AML-193 (cell line): ENCODE measurements at regions not wholly inside any gene's neighbourhood (a gene's known extent, or its start where the extent isn't known, plus 50 kb on each side); places are given as distances from the start of the nearest gene placed in this dataset.

Experiments used
- DNase-seq, 2 experiments: peaks; one replicate each; lab custom pipeline; 2025; lab: John Stamatoyannopoulos, UW

GRCh38 chr2:196224756-196225155 lies 53.4 kb upstream of the STK17B start:
- no peak for DNase-seq

- DNase-seq = no peak
These were observed 53.8 kb upstream of the STK17B start for GRCh38 chr2:196225213-196225612.

DNA sequence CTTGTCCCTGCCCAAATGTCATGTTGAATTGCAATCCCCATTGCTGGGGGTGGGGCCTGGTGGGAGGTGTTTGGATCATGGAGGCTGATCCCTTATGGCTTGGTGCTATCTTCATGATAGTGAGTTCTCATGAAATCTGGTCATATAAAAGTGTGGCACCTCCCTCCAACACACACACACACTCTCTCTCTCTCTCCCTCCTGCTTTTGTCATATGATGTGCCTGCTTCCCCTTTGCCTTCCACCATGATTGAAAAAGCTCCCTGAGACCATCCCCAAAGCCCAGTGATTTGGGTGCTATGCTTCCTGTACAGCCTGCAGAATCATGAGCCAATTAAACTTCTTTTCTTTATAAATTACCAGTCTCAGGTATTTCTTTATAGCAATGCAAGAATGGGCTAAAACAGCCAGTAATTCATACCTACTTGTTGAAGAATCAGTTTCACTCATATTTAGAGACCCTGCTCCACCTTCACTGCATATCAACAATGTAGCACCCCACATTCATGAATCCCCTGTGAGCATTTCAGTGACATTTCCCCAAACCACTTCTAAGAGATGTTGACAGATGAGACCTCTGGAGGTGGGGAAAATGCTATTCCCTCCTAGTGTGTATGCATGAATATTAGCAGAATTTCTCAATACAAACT lies 54.8 kb upstream of the STK17B start:
- DNase-seq = no peak

DNA sequence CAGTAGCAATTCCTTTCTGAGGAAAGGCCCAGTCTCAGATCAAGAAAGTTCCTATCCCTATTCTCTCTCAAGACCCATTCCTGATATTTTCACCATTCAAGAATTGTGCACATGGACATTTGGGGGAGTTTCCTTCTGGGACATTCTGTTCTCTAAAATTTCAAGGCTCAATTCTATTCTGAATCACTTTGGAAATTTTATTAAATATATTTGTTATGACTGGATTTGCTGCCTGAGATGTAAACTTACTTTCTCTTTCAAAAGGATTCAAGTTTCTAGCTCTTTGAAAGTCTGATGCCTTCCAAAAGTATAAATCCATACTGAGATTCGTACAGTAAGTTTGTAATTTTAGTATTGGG lies 55.3 kb upstream of the STK17B start:
- DNase-seq = no peak

DNA sequence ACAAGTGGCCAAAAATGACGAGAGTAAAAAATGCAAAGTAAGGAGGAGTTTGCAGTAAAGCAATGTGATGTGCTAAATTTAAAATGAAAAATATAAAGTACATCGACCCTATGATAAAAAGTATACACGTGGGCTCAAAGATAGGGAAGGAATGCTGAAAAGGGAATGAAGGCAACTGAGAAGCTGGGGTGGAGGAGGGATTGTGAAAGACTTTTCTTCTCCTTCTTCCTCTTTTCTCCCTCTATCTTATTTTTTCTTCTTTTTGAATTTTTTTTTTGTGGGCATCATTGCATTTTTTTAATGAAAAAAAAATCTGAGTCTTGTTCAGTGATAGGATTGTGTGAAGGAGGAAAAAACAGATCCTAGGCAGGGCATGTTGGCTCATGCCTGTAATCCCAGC lies 57.6 kb upstream of the STK17B start:
- DNase-seq = peak; percentile 31 to 45

DNA sequence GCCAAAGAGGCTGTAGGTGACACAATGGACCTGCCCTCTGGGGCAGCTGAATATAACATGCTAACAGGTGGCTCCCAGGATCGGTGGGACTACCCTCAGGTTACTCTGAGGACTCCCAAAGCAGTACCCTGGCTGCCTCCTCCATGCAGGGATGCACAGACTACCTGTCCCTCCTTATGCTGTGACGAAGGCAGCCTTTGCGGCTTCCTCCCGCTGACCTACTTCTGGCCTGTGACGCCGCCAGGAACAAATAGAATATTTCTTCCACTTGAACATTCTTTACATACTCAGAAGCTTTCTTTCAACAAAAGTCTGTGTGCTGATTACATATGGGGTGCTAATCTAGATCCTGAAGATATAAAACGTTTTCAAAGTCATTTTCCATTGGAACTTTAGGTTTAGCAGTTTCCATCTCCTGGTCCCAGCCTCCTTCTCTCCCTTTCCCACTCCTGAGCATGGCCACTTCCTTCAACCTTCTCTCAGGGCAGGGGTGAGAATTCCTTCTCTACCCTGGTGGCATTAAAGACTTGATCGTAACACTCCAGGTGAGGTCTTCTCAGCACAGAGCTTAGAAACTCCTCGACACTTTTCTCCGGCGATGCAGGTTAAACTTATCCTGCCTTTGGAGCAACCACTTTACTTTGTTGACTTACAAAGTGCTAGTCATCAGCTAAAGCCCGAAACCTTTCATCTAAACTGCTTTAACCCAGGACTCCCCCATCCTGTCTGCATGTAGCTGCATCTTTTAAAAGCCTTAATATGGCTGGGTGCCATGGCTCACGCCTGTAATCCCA lies 58.9 kb upstream of the STK17B start:
- no peak for DNase-seq

DNA sequence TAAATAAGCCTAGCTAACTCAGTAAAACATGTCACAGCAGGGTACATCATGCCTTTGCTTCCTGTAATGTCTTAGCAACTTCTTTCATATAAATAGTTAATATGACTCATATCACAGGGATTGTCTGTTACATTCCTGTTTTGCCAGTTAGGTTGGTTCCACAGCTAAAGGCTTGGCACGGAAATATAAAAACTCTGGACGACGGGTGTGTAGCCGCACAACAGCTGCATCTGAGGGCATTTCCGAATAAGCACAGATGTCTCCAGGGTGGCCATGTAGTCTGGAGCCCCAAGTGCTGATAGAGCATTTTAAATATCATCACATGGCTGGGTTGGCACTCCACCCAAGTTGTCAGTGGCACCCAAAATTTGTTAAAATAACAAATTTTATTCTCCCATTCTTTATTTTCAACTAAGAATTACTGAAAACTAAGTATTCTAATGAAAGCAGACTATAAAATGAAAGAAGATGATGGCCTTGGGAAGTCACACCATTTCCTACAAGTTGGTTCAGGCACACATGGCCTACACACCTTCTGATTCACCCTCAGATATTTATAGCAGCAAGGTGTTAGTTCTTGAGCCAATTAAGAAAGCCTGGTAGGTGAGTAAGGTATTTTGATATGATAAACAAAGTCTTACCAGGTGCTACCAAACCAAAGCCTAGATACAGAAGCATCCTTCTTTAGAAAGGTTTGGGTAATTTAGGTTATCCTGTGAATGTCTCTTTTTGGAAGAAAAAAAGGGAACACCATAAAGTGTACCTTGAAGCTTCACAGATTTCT lies 61.8 kb upstream of the STK17B start:
- no peak for DNase-seq

DNA sequence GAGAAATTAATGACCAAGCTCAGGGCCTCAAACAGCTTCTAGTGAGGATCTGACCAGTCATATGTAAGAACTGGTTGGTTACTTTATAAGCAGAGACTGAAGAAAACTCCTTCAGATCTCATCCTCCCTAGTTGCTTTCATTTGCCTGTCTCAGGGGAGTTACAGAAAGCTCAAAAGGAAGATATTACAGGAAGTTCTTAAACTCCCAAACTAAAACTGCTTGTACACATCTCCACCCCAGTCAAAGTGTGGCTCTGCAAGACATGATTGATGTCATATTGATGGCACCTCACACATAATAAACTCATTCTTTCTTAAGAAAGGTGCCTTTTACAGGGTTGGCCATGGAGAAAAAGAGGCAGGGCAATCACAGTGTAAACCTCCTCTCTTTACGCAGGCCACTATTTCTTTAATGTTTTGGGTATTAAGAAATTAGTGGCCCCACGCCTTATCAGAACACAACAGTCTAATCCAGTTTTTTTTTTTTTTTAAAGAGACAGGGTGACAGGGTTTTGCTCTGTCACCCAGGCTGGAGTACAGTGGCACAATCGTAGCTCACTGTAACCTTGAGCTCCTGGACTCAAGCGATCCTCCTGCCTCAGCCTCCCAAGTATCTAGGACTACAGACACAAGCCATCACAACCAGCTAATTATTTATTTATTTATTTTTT lies 62.6 kb upstream of the STK17B start:
- peak in 1 of 2 experiments; percentile 6 for DNase-seq

GRCh38 chr2:196234672-196235071 lies 63.3 kb upstream of the STK17B start:
- DNase-seq = peak; percentile 5 to 17

DNA sequence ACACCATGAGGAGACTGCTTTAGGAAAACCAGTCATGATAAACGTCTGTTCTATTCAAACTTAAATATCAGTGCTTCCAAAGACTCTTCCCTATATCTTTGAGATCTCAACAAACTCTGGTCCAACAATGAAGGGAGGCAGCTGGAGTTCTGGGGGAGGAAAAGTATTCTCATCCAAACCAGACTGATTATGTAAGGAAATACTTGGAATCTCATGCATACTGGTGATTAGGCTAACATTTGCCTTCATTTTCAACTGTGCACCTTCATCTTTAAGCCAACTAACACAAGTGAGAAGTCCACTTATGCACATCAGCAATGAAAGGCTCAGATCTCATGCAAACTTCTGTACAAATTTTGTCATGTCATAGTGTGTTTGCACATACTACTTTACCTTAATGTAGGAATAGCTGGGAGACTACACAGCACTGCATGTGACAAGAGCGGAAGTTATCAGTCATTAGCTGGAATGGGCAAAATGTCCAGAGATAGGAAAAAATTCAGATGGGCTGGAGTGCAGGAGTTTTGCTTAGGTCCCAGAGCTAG lies 67.5 kb upstream of the STK17B start:
- no peak for DNase-seq

- peak; percentile 94 to 96 for DNase-seq
These were observed 68.5 kb upstream of the STK17B start for GRCh38 chr2:196239622-196240587.

GRCh38 chr2:196241175-196241574 lies 69.8 kb upstream of the STK17B start:
- DNase-seq = no peak

DNA sequence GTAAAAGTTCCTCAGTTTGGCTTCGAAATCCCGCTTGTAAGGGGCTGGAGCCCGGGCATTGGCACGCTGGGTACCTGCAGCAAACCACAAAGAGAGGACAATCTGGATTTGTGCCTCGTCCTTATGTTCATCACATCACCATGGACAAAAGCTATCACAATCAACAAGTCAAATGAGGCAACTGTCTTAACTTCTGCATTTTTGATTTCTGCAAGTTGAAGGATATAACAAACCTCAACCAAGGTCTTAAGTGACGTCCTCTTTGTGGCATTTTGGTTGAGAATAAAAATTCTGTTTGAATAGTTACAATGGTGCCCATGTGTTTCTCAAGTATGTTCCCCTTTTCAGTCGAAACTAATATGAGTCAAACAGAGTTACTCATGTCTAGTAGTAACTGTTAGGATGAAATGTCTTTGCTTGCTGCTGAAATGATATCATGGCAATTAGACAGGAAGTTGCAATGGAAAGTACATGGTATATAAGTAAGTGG lies 70.8 kb upstream of the STK17B start:
- peak; percentile 98 to 100 for DNase-seq

DNA sequence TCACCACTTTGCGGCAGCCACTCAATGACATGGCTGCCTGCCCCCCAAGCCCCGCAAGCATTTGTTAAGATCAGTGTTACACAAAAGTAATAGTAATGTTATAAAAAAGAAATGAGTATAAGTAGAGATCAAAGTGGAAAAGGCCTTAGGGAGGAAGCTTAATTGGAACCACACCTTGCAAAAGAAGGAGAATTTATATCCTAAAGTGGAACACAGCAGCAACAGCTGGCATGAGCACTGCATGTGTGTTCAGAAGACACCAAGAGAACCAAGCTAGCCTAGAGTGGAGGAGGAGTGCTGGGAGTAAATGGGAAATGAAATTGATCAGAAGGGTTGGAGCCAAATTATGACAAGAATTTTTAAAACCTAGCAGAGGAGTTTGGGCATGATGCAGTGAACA lies 73.1 kb upstream of the STK17B start:
- DNase-seq = no peak

- no peak for DNase-seq
These were observed 73.6 kb upstream of the STK17B start for GRCh38 chr2:196244966-196245365.

DNA sequence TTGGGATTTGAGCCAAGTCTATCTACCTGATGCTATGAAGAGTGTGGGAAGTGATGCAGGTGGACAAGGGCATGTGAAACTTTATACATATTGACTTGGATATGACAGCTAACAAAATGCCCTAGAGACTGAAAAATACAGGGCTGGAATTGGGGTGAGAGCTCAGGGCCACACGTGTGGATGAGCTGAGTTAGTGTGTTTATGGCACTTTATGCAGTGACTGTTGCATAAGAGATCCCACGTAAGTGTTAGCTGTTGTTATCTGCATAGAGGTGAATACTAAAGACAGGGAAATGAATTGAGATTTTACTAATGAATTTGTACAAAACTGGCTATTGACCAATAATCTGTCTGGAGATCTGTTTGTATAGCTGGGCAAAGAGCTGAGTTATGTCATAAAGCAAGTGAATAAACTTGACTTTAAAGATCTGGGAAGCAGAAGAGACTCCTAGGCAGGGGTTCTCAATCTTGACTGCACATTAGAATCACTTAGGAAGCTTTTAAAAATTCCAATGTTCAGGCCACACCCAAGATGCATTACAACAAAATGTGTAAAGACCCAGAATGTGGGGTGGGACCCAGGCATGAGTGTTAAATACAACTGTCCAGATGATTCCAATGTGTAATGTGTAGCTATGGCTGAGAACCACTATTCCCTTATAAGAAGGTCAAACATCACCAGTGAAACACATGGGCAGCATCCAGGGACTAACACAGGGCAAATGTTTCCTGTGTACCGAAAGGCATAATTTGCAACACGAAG lies 74.2 kb upstream of the STK17B start:
- DNase-seq = no peak

DNA sequence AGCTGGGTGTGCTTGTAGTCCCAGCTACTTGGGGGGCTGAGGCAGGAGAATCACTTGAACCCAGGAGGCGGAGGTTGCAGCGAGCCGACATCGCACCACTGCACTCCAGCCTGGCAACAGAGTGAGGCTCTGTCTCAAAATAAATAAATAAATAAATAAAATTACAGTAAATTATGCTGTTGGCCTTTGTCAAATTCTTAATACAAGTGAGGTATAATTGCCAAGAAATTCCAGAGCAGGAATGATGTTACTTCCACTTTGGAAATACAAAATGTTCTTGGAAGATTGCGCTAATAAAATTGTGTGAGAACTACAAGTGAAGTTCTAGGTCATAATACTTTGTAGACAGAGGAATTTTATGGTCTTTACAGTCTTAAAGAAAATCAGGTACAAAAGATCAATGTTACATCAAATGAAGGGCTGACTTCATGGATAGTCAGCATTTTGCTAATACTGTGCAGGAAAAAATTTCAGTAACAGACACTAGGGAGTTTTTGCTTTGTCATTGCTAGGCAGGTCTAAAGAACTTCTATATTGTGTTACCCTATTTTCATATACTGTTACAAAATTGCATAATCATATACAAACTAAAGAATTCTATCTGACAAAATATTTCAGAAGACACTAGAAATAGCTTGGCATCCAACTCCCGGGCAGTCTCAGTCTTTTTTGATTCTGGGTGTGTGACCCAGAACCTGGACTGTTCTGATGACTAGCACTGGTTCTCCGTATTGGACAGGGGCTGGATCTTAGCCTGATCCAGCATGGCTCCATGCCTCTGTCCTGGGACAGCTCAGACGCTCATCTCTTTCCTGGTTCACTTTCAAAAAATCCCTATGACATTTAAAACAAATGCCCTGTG lies 76.0 kb upstream of the STK17B start:
- DNase-seq = peak; percentile 66 to 68

GRCh38 chr2:196247976-196248280 lies 76.5 kb upstream of the STK17B start:
- no peak for DNase-seq

- no peak for DNase-seq
These were observed 77.2 kb upstream of the STK17B start for GRCh38 chr2:196248467-196249094.
